Astrocyte of the spinal cord (primary cell): ENCODE measurements at regions not wholly inside any gene's neighbourhood (a gene's known extent, or its start where the extent isn't known, plus 50 kb on each side); places are given as distances from the start of the nearest gene placed in this dataset.
"Not testable (repeated sequence)": the region's sequence is repeated elsewhere in the genome, so short reads cannot be mapped to it uniquely, and the experiment has no call there.

Experiments
- DNase-seq: peaks from one replicate; pipeline ENCODE4 v3.0.0; 2011; ENCODE audit warnings: low read depth, low spot score
- H3K4me3 ChIP-seq: 2 replicates; pipeline ENCODE4 v1.5.1; 2011; ENCODE audit warnings: low read depth, mild to moderate bottlenecking, low read length, moderate library complexity
- in situ Hi-C: cut with HindIII; loops from 2 replicates; pipeline ENCODE4 v1.10.0; 2017; ENCODE audit warnings: low sequenced_read_pairs
- TF ChIP-seq, protein P1 (sequence below): IDR thresholded peaks from 2 replicates; pipeline ENCODE4 v1.5.1; 2012; ENCODE audit warnings: low read depth, mild to moderate bottlenecking, low read length, inconsistent platforms

DNA sequence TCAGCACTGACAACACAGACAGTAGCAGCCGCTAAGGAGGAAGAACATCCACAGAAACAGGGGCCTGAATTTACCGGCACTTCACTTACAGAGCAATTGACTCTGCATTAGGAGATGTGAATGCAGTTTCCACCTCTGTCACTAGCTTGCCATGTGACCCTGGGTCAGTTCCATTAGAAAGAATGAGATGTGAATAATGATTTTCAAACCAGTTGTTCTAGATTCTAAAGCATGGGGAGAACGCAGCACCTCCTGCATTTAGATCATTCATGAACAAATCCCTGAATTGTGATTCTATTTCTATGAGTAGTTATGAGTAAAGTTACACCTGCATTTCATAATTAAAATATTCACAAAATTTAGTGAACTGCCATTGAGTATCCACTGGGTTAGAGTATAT, 197.3 kb upstream of the EXOC2 start:
- TF ChIP-seq, protein P1, sequence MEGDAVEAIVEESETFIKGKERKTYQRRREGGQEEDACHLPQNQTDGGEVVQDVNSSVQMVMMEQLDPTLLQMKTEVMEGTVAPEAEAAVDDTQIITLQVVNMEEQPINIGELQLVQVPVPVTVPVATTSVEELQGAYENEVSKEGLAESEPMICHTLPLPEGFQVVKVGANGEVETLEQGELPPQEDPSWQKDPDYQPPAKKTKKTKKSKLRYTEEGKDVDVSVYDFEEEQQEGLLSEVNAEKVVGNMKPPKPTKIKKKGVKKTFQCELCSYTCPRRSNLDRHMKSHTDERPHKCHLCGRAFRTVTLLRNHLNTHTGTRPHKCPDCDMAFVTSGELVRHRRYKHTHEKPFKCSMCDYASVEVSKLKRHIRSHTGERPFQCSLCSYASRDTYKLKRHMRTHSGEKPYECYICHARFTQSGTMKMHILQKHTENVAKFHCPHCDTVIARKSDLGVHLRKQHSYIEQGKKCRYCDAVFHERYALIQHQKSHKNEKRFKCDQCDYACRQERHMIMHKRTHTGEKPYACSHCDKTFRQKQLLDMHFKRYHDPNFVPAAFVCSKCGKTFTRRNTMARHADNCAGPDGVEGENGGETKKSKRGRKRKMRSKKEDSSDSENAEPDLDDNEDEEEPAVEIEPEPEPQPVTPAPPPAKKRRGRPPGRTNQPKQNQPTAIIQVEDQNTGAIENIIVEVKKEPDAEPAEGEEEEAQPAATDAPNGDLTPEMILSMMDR: no peak
- in situ Hi-C loops: no loop called here
- DNase-seq: no peak
- no peak overlapping the region for H3K4me3 ChIP-seq

DNA sequence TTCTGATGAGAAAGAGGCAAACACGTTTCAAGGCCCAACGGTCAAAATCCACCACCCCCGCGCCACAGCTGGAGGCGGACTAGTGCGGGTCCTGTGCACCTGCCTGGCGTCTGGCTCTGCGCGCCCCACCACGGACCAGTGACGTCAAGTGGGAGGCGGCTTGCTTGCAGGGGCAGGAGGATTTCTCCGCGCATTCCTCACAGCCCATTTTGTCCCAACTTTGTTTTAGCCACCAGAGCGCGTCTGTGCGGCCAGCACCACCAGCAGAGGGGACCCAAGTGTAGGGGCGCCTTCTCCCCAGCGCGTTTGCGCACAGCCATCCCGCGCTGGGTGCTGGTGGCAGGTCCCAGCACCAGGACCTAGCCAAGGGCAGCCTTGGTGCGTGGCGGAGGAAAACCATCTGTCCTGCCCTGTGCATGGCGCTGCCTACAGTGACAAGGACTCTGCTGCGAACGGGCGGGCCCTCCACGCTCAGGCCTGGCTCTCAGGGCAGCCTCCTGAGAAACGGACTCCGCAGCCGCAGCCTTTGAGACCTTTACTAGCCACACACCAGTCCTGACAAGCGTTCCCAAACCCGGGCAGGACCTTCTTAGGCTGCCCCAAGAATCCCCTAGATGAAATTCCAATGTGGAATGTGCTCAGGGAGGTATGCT, 194.8 kb upstream of the EXOC2 start:
- in situ Hi-C loops: no loop called here
- DNase-seq: no peak
- TF ChIP-seq, protein P1: no peak
- H3K4me3 ChIP-seq: no peak overlapping the region

DNA sequence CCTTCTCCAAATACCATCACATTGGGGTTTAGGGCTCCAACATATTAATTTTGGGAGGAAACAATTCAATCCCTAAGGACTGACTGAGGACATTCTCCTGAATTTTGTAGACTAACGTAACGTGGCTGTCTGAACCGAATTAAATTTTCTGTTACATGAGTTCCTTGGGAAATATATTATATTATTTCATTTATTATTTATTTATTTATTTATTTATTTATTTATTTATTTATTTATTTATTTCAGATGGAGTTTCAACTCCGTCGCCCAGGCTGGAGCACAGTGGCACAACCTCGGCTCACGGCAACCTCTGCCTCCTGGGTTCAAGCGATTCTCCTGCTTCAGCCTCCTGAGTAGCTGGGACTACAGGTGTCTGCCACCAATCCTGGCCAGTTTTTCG, 193.2 kb upstream of the EXOC2 start:
- DNase-seq, H3K4me3 ChIP-seq, in situ Hi-C loops: not testable (repeated sequence)

DNA sequence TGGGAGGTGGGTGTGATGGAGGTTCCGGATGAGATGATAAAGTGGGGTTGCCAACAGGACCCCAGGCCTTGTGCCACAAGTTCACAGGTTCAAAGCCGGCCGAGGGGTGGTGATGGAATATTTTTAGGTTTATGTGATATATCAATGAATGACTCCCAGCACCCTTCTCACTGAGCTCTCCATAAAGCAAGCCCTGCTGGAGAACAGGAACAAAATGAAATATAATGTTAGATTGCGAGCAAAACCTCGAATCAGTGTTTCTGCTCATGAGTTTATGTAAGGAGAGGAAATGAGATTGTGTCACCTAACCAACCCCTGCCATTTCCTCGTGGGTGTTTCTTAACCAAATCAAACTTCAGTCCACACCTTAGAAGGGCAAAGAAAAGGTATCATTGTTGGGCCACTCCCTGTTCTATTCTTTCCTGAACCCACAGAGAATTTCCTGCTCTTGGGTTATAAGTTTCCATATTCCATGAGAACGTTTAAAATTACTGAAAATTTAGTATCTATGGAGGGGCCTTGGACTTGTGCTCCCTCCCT, 192.2 kb upstream of the EXOC2 start:
- no peak overlapping the region for H3K4me3 ChIP-seq
- no peak for DNase-seq
- TF ChIP-seq, protein P1: no peak
- in situ Hi-C loops: no loop called here

DNA sequence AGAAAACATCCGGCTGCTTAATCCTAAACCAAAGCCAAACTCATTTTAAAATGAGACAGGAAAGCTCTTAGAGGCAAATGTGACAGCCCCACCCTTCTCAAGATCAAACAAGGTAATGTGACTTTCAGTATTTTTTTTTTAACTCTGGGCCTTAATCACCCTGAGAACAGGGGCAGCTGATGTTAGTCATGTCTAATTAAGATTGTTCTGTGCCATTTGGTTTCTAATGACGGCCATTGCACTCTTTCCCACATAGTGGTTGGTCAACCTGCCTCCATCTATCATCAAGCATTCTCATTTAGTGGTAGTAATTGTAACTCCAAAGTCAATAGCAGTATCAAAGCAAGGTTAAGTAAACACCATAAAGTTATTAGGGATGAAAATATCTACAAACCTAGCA, 191.6 kb upstream of the EXOC2 start:
- TF ChIP-seq, protein P1: no peak
- DNase-seq: no peak
- H3K4me3 ChIP-seq: no peak overlapping the region
- in situ Hi-C loops: no loop called here

DNA sequence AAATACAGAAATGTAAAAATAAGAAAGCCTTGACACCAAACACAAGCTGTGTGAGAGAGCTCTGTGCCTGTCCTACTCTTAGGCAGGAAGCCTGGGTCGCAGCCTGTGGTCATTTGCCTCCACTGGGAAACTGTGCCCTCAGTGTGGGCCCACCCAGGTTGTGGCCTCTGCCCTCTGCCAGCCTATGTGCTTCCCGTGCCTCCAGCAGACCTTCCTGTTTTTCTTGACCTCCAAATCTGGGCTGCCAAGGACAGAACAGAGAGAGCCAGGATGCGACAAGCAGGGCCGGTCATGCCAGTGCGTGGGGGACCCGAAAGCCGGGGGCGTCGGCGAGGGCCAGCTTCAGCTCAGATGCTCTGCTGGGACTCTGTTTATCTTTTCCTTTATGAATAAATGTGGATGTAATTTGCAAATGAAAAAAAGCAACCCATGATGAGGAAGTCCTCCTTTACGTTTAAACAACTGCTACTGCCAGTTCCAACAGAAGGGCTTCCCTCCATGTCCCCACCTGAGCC, 189.2 kb upstream of the EXOC2 start:
- DNase-seq: no peak
- in situ Hi-C loops: no loop called here
- TF ChIP-seq, protein P1: no peak
- no peak overlapping the region for H3K4me3 ChIP-seq

DNA sequence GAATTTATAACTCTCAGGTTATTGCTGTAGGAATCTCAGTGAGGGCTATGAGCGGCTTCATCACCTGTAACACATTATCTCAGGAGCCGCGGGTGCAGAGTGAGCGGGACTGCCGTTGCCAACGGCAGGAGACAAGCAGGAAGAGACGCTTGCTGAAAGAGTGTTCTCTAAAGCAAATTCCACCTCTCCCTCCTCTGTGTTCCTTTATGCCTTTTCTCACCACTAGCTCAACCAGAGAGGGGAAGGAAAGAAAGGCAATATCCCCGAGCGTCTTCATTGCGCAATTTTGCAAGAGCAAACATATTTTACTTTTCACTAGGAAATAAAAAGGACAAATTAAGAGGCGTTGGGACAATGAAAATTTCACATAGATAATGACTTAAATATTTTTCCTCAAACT, 185.2 kb upstream of the EXOC2 start:
- no peak overlapping the region for H3K4me3 ChIP-seq
- TF ChIP-seq, protein P1: no peak
- in situ Hi-C loops: no loop called here
- DNase-seq: no peak
